ENCODE measurements at regions not wholly inside any gene's neighbourhood (a gene's known extent, or its start where the extent isn't known, plus 50 kb on each side); places are given as distances from the start of the nearest gene placed in this dataset.
"Not testable (repeated sequence)": the region's sequence is repeated elsewhere in the genome, so short reads cannot be mapped to it uniquely, and the experiment has no call there.

- TF ChIP-seq, protein P1, sequence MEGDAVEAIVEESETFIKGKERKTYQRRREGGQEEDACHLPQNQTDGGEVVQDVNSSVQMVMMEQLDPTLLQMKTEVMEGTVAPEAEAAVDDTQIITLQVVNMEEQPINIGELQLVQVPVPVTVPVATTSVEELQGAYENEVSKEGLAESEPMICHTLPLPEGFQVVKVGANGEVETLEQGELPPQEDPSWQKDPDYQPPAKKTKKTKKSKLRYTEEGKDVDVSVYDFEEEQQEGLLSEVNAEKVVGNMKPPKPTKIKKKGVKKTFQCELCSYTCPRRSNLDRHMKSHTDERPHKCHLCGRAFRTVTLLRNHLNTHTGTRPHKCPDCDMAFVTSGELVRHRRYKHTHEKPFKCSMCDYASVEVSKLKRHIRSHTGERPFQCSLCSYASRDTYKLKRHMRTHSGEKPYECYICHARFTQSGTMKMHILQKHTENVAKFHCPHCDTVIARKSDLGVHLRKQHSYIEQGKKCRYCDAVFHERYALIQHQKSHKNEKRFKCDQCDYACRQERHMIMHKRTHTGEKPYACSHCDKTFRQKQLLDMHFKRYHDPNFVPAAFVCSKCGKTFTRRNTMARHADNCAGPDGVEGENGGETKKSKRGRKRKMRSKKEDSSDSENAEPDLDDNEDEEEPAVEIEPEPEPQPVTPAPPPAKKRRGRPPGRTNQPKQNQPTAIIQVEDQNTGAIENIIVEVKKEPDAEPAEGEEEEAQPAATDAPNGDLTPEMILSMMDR (IDR thresholded peaks at IDR 0.05; ENCODE audit: insufficient read depth, low read depth, low read length): not testable (repeated sequence)
- not testable (repeated sequence) for TF ChIP-seq EZH2 (IDR thresholded peaks at IDR 0.05; ENCODE audit: insufficient read depth, low read length)
These were observed 67.6 kb upstream of the PDPR start for GRCh38 chr16:70046560-70046959.

Measured in astrocyte (in vitro differentiated cells and primary cell).